HG03097 (cell line): ENCODE measurements at regions not wholly inside any gene's neighbourhood (a gene's known extent, or its start where the extent isn't known, plus 50 kb on each side); places are given as distances from the start of the nearest gene placed in this dataset.
A peak's percentile ranks its signal among the peaks of the same experiment; 100 is the strongest.

Experiments
- ATAC-seq: cut with Tn5 transposase; IDR thresholded peaks from one replicate; pipeline ENCODE4 v1.9.1; 2021; ENCODE audit not compliant: unreplicated experiment, low FRiP score

GRCh38 chr4:123455360-123455759, 58.8 kb downstream of the SPRY1 start:
- no peak for ATAC-seq

- no peak for ATAC-seq
Measured at GRCh38 chr4:123462007-123462406, 65.4 kb downstream of the SPRY1 start.

DNA sequence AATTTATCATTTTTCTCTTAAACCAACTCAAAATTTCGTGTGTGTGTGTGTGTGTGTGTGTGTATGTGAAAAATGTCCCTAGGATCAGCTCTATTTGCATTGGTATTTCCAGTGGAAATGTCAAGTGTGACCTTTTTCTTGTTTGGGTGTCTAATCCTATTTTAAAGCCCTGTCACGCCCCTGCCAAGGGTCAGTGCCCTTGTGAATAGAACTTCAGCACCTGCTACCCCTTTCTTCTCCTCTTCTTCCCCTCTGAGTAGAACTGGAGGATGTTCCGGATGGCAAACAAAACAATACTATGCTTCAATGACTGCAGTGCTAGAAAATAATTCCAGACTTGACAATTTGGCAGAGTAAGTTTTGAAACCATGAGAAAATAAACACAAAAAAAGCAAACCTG, 67.3 kb downstream of the SPRY1 start:
- no peak for ATAC-seq

GRCh38 chr4:123465416-123465815, 68.8 kb downstream of the SPRY1 start:
- ATAC-seq: no peak

- ATAC-seq: no peak
Measured at GRCh38 chr4:123466080-123466785, 69.6 kb downstream of the SPRY1 start.

- ATAC-seq: no peak
Measured at GRCh38 chr4:123468479-123469031, 72.0 kb downstream of the SPRY1 start.

- ATAC-seq: no peak
Measured at GRCh38 chr4:123469245-123469644, 72.7 kb downstream of the SPRY1 start.

DNA sequence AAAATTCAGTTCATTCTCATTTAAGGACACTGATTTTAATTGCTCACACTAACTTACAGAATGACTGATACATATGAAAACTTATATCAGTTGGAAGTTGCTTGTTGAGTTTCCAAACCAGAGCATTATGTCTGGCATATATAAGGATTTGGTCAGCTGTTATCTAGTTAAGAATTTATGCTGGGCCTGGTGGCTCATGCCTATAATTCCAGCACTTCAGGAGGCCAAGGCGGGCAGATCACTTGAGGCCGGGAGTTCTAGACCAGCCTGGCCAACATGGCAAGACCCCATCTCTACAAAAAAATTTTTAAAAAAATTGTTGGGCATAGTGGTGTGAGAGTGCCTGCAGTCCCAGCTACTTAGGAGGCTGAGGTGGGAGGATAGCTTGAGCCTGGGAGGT, 73.1 kb downstream of the SPRY1 start:
- no peak for ATAC-seq

GRCh38 chr4:123470640-123471039, 74.0 kb downstream of the SPRY1 start:
- no peak for ATAC-seq

GRCh38 chr4:123471655-123472369, 75.2 kb downstream of the SPRY1 start:
- no peak for ATAC-seq

DNA sequence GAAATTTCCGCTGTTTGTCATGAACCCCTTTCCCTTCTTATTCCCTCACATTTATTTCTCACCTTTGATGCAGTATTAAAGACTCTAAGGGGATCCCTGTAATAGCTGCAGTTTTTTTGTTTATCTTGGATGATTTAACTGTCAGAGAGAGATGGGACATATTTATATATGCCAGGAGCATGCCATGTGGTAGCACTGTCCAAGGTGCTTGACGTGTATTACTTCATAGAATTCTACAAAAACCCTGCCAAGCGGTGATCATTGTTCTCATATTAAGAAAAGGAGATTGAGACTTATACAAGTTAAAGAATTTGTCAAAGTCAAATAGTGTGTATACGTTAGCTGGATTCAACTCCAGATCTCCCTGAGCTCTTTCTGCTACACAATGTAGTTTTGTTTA, 78.2 kb downstream of the SPRY1 start:
- ATAC-seq: no peak

DNA sequence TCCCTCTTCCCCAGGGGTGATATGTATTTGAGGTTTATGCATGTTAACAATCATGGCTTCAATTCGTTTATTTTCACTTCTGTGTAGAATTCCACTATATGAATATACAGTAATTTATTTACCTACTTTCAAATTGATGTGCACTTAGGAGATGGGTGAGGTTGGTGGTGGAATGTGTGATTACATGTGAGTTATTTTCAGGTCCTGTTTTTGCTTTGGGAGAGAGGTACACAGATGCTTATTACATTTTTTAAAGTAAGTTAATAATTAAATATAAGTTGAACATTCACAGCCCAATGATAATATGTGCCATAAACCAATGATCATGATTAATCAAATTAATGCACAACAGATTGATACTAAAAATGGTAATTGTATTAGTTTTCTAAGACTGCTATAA, 79.5 kb downstream of the SPRY1 start:
- ATAC-seq: no peak

DNA sequence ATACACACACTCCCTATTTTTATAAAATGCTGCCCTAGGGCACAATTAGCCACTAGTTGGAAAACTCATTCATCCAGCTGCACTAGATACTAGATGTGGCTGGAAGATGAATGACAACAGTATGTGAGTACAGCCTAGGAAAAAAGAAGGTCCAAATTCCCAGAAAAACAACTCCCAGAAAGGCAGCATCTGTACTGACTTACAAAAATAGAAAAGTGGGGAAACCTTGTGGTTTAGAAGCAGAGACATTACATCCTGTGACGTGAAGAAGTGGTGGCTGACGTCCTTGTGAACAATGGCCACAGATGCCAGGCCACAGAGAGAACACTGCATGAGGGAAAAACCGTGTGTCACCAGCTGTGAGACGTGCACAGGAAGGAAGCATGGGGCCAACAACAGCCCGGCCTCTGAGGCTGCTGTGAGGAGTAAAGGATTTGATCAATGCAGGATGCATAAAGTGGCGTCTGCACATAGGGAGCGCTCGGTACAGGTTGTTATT, 81.2 kb downstream of the SPRY1 start:
- ATAC-seq: peak; percentile 58

DNA sequence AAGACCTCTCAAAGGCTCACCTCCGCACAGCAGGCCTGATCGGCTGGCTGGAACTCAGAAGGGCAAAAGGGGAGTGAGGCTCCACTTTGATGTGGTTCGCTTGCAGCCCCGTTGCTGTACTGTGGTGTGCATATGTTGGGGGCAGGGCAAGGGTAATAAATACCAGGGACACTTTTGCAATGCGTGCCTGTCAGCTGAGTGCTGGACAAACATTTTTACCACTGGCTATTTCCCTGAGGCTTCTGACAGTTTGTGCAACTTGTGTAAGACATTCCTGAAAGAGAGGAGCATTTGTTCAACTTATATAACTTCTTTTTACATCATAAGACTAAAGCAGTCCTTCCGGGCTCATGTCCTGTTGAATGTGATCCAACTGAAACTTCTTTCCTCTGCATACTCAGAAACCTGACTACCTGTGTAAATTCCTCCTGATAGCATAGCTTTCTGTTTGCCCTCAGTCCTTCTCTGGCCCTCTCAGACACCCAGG, 82.3 kb downstream of the SPRY1 start:
- no peak for ATAC-seq

- no peak for ATAC-seq
Measured at GRCh38 chr4:123479944-123480343, 83.3 kb downstream of the SPRY1 start.

- ATAC-seq: no peak
Measured at GRCh38 chr4:123480706-123481418, 84.3 kb downstream of the SPRY1 start.

DNA sequence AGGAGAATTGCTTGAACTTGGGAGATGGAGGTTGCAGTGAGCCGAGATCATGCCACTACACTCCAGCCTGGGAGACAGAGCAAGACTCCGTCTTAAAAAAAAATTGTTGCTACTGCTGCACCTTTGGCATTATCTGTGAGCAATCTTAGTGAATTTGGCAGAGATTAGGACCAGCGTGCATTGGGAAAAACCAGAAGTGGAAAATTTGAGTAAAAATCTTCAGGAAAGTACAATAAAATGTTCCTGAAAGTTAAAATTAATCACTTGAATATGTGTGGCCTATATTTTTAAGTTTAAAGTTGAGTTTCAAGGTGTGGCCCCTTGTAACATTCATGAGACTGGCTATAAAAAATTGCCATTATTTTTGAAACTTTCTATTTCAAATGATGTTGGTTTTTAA, 85.1 kb downstream of the SPRY1 start:
- ATAC-seq: no peak

- ATAC-seq: no peak
Measured at GRCh38 chr4:123484291-123484926, 87.8 kb downstream of the SPRY1 start.

DNA sequence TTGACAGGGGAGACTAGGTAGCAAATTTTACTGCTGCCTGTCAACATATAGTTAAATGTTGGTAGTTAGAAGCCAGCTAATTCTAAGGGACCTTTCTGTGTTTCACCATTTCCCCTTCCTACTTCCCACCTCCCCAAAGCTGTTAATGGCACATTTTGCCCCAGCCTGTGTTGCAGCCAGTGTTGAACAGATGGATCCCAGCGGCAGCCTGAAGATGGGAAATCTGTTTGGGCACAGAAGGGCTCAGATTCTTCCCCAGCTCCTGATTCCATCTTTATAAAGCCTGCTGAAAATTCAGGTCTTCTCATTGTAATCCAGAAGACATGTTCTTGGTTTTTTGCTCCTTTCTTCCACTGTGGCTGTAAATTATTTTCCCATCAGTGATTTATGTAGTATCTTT, 89.0 kb downstream of the SPRY1 start:
- no peak for ATAC-seq

- peak; percentile 61 for ATAC-seq
Measured at GRCh38 chr4:123488916-123489315, 92.3 kb downstream of the SPRY1 start.

- ATAC-seq: no peak
Measured at GRCh38 chr4:123495530-123495929, 98.9 kb downstream of the SPRY1 start.
